Epidermal melanocyte (primary cell): ENCODE measurements at regions not wholly inside any gene's neighbourhood (a gene's known extent, or its start where the extent isn't known, plus 50 kb on each side); places are given as distances from the start of the nearest gene placed in this dataset.
A peak's percentile ranks its signal among the peaks of the same experiment; 100 is the strongest.

Experiments
- DNase-seq: peaks from one replicate; pipeline ENCODE4 v3.0.0; 2011; ENCODE audit warnings: low spot score; ENCODE audit not compliant: insufficient read length

DNA sequence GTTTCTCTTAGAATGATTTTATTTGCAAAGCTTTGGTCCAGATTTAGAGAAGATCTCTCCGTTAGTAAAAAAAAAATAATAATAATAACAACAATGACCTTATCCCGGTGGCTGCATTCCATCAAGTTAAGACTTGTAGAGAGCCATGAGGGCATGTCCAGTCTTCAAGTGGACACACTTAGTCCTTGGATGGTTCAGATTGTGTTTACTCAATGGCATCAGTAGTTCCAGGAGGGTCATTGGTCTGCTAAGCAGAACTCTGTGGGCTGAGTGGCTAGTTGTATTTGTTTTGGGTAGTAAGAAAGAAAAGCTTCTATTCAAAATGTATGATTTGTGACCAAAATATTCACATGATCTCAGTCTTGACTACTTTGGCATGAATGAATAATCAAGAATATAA, 116.3 kb upstream of the UBE2E2 start:
- DNase-seq, result no peak

DNA sequence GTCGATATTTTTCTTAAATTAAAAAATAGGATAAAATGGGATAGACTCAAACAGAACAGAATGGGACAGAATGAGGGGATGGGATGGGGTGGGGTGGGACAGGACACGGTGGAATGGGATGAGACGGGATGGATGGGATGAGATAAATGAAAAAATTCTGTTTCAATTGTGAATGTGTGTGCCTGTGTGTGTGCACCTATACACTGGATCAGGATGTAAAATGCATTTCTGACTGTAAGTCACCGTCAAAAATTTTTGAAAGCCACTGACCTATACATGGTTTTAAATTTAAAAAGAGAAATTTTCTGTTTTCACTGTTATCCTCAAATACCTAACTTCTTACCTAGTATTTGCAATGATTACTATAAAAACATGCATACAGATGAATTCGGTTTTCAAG, 108.7 kb upstream of the UBE2E2 start:
- DNase-seq, result no peak

DNA sequence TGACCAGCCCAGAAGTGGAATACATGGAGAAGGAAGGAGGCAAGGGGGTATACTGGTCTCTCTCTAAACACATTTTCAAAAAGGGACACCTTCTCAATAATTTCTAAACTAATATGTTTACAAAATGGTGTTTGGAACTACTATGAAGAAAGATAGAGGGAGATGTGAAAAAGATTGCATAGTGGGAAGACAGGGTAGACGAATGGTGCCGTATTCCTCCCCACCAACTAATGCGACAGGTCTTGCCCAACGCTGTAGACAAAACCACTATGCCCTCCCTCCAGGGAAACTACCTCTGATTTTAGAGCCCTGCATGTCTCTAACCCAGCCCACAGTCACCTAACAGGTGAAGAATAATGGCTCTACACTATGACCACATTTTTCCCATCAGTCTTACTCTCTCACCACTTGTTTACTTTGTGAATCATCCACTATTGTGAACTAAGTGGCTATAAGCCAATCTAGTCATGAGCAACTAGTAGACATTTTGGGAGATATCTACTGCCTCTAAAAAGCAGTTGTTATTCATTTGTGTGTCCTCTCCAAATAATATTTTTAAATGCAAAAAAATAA, 108.2 kb upstream of the UBE2E2 start:
- no peak for DNase-seq

DNA sequence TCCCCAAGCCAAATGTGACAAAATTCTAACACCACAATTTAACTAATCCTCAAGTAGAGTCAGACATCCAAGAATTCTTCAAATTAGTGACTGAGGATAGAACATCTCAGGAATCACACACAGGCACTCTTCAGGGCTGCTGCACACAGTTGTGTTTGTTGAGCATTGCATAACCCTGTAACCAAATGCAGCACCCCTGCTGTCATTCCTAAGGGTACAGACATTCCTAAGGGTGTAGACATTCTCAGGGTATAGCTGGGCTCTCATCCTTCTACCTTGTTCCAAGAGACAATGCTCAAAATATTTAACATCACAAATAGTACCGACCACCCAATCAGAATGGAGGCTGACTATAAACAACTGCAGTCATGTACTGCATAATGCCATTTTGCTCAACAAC, 107.1 kb upstream of the UBE2E2 start:
- no peak for DNase-seq

DNA sequence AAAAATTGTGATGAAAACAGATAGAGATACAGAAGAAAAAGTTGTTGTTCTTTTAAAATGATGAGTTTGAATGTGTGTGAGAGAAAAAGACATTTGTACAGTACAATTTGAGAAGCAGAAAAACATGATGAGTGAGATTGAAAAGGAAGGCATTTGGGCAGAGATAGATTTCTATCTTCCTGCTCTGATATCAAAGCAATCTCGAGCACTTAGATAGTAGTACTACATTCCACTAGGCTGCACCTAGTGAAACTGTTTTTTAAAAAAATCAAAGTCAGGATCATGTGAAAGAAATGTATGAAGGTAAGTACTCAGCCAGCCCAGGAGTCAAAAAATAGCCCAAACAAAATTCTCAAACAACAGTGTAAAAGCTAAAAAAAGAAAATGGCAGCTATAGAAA, 104.1 kb upstream of the UBE2E2 start:
- no peak for DNase-seq

DNA sequence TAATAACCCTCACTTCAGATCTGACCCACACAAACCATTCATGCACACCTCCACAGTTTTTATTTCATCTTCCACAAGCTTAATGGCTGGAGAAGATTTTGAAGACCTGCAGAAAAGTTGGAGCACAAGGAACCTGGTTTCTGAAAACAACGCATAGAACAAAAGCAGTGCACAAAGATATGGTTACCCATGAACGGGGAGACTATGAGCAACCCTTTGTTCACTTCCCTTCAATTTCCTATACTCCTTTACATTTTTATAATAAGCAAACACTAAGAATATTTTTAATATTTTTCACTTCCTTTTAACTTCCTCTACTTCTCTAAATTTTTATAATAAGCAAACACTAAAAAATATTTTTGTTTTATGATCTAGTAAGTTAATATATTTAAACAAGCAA, 103.5 kb upstream of the UBE2E2 start:
- DNase-seq, result no peak

DNA sequence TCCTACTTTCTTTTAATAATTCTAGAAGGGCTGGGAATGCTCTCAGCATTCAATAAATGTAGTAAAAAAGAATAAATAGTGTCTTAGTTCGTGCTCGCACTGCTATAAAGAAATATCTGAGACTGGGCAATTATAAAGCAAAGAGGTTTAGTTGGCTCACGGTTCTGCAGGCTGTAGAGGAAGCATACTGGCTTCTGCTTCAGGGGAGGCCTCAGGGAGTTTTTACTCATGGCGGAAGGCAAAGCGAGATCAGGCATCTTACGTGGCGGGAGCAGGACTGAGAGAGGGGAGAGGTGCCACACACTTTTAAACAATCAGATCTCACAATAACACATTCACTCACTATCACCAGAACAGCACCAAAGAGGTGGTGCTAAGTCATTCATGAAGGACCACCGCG, 103.0 kb upstream of the UBE2E2 start:
- no peak for DNase-seq

DNA sequence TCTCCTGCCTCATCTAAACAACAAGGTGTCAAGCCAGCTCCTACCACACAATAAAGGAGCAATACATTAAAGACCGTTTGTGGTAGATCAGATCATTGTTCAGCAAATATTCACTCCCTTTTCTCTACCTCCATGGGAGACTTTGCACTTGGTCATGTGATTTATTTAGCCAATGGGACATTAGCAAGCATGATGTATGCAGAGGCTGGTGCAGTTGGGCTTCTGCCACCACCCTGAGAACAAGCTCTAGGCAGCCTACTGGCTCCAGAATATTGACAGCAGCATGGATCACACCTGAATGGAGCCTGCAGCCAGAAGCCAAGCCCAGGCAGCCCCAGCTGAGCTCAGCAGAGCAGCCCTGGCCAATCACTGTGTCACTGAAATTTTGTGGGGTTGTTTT, 99.4 kb upstream of the UBE2E2 start:
- DNase-seq, result no peak

DNA sequence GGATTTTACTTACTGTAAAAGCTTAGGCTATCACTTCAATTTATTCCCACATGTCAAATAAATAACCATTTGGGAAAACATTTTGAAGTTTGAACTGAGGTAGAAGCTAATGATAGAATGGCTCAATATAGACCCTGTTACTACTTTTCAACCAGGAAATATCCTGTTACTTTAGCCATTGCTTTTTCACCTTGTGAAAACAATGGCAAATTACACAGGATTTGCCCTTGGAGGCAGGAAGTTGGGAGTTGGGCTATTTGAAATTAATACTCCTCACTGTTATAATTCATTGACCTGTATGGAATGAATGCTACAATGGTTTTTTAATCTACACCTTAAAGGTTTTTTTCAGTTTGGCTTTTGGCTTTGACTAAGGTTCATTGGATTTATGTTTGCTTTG, 98.1 kb upstream of the UBE2E2 start:
- DNase-seq, result no peak

DNA sequence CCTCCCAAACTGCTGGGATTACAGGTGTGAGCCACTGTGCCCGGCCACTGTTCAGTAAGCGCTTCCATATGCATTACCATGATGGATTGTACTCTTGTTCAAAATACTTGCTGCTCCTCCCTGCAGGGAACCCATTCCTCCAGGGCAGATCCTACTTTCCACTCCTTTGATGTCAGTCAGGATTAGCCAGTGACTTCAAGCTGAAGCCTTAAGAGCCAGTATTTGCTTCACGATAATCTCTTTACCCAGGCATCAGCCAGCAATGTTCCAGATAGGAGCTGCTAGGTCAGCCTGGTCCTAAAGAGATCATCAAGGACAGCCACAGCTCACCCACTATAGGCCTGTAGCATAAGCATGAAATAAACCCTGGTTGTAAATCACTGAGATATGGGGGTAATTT, 96.5 kb upstream of the UBE2E2 start:
- no peak for DNase-seq

DNA sequence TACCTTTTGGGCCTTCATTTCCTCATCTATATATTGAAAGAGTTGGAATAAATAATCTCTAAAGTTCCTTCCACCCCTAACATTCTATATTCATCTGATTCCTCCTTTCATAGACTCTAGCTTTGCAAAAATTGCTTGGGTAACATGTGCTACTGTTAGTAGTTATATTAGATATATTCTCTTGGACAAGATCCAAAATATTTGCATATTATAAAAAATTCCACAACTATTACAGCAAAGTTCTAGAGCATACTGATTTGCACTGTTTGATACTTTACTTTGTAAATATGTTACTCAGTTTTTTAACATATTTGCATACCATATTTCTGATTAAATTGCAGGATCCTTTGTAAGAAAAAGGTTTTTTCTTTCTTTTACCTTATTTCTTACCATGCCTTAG, 95.9 kb upstream of the UBE2E2 start:
- DNase-seq, result no peak

DNA sequence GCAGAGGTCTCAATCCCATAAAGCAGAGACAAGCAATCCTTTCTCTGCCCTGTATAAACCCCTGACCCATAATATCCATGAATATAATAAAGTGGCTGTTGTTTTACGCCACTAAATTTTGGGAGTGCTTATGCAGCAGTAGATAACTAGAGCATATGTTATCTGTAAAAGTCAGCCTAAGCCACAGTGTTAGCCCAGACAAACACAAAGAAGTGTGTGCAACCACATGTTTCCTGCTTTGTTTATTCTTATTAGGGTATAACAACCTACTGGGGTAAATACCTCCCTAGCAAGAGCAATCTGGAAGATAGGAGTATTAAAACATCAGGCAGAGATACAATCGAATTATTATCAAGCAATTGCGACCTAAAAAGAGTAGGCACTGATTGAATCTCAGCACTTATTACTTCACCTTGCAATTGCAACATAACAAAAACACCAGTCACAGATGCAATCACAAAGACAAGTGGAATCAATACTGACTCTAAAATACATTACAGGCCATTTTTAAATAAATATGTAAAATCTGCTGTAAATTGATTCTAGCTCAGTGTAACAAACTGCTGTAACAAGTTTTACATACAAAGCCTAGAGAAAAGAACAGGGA, 94.6 kb upstream of the UBE2E2 start:
- DNase-seq, result no peak

DNA sequence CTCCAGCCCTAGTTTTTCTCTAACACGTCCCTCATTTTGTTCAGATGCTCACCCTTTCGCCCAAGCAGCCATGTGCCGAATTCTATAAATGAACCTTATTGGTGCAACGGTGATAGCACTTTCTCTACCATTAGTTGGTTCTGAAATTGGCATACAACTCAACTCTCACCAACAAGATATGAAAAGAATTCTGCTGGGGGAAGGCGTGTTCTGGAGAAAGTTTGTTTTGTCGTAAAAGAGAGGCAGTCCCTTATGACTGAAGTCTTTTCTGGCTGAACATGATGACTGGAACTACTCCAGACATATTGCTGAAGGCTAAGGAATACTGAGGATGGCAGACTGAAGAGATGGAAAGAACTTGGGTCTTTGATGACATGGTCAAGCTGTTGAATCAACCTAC, 91.8 kb upstream of the UBE2E2 start:
- no peak for DNase-seq

DNA sequence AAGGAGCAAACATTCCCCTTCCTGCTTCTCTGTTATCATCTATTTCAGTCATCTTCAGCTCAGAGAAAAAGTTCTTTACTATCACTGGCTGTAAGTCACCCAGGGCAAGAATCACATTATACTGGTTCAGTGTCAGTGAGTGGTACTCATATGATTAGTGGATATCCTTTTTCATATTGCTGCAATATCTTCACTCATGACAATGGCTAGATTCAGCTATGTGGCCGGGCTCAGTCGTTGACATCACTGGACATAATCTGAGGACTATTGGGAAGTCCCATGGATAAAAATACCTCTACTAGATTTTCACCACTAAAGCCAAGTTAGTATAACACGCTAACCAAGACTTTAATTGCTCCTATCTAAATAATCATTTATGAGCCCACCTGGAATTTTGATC, 91.3 kb upstream of the UBE2E2 start:
- no peak for DNase-seq

DNA sequence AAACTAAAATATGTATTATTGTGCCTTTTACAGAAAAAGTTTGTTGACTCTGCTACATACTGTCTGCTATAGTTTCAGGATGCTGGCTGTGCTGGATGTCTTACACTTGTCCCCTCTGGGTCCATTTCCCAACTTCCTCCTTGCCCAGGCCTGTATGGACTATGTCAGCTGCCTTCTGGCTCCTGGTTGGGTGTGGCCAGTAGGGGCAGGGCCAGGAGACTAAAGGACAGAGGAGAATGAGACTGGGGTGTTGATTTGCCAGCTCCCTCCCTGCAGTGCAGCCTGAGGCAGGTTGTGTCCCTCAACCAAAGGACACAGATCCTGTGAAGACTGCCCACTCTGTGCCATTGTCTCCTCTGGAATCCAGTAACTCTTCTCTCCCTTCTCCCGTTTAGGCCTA, 90.6 kb upstream of the UBE2E2 start:
- no peak for DNase-seq

DNA sequence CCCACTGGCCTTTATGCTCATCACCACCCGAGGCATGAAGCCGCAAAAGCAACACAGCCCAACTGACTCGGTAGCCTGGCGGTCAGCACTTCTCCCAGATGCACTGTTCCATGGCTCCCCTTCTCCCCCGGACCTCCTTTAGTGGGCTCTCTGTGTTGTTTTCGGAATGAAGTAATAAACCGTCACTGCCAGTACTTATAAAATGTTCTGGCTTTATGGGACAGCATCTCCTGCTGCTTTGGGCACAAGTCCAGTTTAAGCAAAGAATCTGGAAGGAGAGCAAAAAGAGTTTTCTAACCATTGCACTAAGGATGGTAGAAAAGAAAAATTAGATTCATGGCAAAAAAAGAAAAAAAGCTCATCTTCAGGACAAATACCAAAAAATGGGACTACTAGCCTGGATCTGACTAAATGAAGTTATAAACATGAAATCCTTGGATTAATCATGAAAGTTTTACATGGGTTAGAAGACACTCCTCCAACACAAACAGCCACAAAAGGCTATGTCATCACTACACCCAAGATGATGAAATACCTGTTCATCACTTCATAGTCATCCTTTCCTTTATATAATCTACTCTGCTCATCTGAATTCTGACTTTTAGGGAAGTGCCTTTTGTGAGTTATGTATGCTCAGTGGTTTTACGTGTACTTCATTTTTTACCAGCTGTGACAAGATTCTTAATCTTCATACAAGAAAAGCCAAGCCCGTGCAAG, 89.5 kb upstream of the UBE2E2 start:
- DNase-seq, result no peak

DNA sequence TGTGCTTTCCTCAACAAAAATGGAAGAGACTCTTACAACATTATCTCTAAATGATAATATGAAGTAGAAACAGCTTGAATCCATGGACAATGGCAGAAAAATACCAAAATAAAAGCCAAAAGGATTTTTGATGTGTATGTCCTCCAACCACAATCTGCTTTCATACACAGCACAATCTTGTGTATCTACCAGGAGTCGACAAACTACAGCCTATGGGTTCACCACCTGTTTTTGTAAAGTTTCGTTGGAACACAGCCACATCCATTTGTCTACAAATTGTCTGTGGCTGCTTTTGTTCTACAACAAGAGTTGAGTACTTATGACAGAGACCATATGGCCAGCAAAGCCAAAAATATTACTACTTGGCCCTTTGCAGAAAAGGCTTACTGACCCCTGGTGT, 88.7 kb upstream of the UBE2E2 start:
- no peak for DNase-seq

DNA sequence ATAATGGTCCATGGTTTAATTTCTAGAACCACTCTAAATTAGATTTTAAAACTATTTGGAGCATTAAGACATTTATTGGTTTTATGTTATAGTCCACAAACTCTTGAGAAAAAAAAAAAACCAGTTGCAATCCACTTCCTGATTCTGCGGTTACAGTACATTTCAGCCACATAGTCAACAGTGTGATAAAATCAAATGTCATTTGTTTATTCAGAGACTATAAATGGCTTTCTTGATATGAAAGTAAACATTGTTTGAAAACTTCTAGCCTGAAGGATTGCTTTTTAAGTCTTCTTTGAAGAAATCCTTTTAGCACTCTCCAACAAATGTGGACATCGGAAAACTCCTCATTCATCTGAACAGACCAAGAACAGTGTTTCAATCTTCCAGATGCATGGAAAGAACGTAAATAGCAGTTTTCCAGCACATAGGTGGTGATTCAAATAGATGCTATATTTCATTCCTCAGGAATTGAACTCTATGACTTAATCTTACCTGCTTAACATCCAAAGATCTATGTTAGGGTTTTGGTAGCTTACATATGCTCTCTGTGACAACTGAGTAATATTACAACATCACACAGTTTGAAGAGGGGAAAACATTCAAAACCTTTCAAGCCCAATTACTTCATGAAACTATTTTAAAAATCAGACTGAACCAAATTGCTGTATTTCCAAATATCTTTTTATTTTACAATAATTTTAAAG, 87.8 kb upstream of the UBE2E2 start:
- peak; percentile 23 for DNase-seq

DNA sequence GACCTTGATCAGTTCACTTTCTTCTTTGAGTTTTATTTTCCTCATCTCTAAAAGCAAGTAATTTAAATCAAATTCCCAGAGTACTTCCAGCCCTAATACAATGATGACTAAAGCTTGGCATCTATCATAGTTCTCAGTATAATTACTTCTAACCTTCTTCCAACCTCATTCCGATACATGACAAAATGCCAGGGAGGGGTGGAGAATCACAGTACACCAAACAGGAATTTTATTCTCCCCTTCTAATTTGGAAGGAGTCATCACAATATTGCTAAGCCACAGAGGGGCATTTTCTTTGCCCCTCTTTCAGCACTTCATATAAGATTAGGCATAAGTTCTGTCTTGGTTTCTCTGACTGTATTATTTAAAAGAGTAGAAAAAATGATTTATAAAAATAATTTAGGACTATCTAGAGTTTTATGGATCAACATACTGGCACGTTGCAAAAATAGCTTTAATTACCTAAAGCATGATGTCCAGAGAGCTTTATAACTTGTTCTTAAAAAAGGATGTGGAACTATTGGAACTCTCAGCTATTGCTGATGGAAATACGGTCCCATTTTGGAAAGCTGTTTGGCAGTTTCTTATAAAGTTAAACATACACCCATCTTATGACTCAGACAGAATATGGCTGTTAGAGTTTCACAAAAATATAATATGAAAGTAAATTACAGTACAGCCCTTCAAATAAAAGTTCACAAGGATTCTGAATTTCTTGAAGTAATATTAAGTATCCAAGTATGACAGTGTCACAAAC, 86.9 kb upstream of the UBE2E2 start:
- DNase-seq, result no peak

DNA sequence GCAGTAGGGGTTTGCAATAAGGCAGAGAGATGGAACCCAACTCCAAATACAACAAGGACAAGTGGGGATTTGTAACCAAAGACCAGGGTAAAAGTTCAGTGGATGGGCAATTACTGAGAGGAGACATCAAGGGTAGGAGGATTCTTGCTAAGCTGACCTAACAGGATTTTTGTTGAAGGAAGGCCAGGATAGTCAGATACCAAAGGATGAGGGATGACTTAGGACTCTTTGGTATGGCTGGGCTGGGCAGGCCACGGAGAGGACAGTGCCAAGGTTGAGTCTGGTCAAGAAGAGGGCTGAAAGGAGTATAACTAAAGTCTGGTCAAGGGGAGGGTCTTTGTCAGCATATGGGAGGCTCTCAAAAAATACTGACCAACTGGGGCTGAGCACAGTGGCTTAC, 85.3 kb upstream of the UBE2E2 start:
- DNase-seq, result no peak

DNA sequence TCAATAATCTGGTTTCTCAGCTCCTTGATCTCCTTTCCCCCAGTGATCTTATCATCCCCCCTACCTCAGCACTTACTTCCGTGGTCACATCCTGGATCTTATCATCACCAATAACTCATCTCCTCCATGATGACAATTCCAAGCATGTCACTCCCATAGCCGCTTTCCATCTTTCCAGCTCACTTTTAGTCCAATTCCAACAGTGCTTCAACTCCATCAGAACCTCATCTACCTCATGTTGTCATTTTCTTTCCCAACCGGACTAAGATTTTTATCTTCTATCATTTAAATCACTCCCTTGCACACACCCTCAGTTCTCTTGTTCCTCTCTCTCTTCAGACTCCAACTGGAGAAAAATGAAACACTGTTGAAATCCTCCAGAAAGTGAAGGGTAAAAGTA, 75.9 kb upstream of the UBE2E2 start:
- DNase-seq, result no peak

DNA sequence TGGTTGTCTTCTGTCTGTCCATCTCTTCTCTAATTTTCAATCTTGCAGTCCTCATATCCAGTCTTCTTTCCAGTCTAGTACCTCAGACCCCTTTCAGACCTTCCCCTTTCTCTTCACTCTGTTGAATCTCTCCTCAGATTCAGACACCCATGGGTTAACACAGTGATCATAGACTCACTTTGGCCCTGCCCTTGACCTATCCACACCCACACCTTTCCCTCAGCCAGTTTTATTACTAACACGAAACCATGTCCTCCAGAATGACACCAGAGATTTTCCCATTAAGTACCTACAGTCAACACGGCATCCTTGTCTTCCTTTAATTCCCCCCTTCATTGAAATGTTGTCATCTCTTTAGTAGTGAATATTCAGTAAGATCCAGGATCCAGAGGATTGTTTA, 74.5 kb upstream of the UBE2E2 start:
- DNase-seq, result no peak
